Suprapubic skin (tissue), 3 donors: ENCODE measurements at regions not wholly inside any gene's neighbourhood (a gene's known extent, or its start where the extent isn't known, plus 50 kb on each side); places are given as distances from the start of the nearest gene placed in this dataset.

ENCODE experiments used
- CTCF ChIP-seq, 2 donors: fragments of 200-600 bp in 1 of 2; fragments of 450-650 bp in 1 of 2; sonication (generic) in 1 of 2; IDR thresholded peaks; one replicate each; pipeline ENCODE4 v1.5.1; 2016 to 2019; ENCODE audit warnings: antibody characterized with exemption in 2 of 2, mild to moderate bottlenecking in 1 of 2, moderate library complexity in 1 of 2
- EP300 ChIP-seq: sonication (generic); formaldehyde crosslinking; IDR thresholded peaks from one replicate; pipeline ENCODE4 v1.6.1; 2017; ENCODE audit warnings: antibody characterized with exemption
- POLR2A ChIP-seq, 2 donors: fragments of 450-650 bp; IDR thresholded peaks; one replicate each; pipeline ENCODE4 v1.6.1; 2017; ENCODE audit warnings: antibody characterized with exemption in 2 of 2, mild to moderate bottlenecking in 2 of 2, moderate library complexity in 2 of 2

- TF ChIP-seq POLR2A (IDR thresholded peaks at IDR 0.05), result no peak
- TF ChIP-seq CTCF (IDR thresholded peaks at IDR 0.05), result no peak
- TF ChIP-seq EP300, result no peak
Observed at GRCh38 chr5:107184066-107184465, 486.7 kb downstream of the EFNA5 start.
